Stimulated activated naive CD4-positive, alpha-beta T cell (primary cell): ENCODE measurements at regions not wholly inside any gene's neighbourhood (a gene's known extent, or its start where the extent isn't known, plus 50 kb on each side); places are given as distances from the start of the nearest gene placed in this dataset.
"Not testable (repeated sequence)": the region's sequence is repeated elsewhere in the genome, so short reads cannot be mapped to it uniquely, and the experiment has no call there.

Experiments
- DNase-seq, 6 experiments: peaks; one replicate each; lab custom pipeline; 2025; lab: John Stamatoyannopoulos, UW

- DNase-seq: no peak
Measured at GRCh38 chr12:9367828-9368227, 159.6 kb upstream of the PZP start.

GRCh38 chr12:9367201-9367600, 159.0 kb upstream of the PZP start:
- no peak for DNase-seq

- no peak for DNase-seq
Measured at GRCh38 chr12:9365296-9365695, 157.1 kb upstream of the PZP start.

GRCh38 chr12:9364224-9365176, 156.3 kb upstream of the PZP start:
- no peak for DNase-seq

- DNase-seq: no peak
Measured at GRCh38 chr12:9363145-9363544, 154.9 kb upstream of the PZP start.

GRCh38 chr12:9361879-9362326, 153.7 kb upstream of the PZP start:
- DNase-seq: no peak

- not testable (repeated sequence) for DNase-seq
Measured at GRCh38 chr12:9354009-9354754, 146.0 kb upstream of the PZP start.

GRCh38 chr12:9351136-9351535, 142.9 kb upstream of the PZP start:
- DNase-seq: no peak

GRCh38 chr12:9349888-9350885, 142.0 kb upstream of the PZP start:
- DNase-seq: no peak

- no peak for DNase-seq
Measured at GRCh38 chr12:9348906-9349518, 140.8 kb upstream of the PZP start.

GRCh38 chr12:9347328-9348127, 139.3 kb upstream of the PZP start:
- no peak for DNase-seq

GRCh38 chr12:9346866-9347327, 138.7 kb upstream of the PZP start:
- no peak for DNase-seq

- no peak for DNase-seq
Measured at GRCh38 chr12:9345171-9345570, 137.0 kb upstream of the PZP start.

- no peak for DNase-seq
Measured at GRCh38 chr12:9344541-9344940, 136.3 kb upstream of the PZP start.

GRCh38 chr12:9343731-9344130, 135.5 kb upstream of the PZP start:
- DNase-seq: no peak

- DNase-seq: no peak
Measured at GRCh38 chr12:9342614-9343353, 134.6 kb upstream of the PZP start.

- DNase-seq: peak in 2 of 6 experiments; percentile 21 to 24
Measured at GRCh38 chr12:9341260-9341585, 133.0 kb upstream of the PZP start.

- no peak for DNase-seq
Measured at GRCh38 chr12:9340422-9341259, 132.4 kb upstream of the PZP start.

- no peak for DNase-seq
Measured at GRCh38 chr12:9337656-9338055, 129.5 kb upstream of the PZP start.
